ENCODE measurements at regions not wholly inside any gene's neighbourhood (a gene's known extent, or its start where the extent isn't known, plus 50 kb on each side); places are given as distances from the start of the nearest gene placed in this dataset.

DNA sequence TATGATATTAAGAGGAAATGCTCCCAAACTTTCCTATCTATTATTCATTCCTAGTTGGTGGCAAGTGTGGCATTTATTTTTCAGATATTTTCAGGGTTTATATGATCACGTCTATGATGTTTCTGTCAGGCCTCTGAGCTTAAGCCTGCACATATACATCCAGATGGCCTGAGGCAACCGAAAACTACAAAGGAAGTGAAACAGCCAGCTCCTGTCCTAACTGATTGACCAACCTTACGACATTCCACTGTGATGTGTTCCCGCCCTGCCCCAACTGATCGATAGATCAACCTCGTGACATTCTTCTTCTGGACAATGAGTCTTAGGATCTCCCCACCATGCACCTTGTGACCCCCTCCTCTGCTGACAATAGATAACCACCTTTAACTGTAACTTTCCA, 67.6 kb upstream of the CTSO start:
- TF ChIP-seq CTCF (IDR thresholded peaks at IDR 0.05) (no peak), POLR2A (IDR thresholded peaks at IDR 0.05) (no peak)

Data from body of pancreas (tissue), 4 donors.